Activated CD4-positive, alpha-beta T cell treated with anti-CD3 and anti-CD28 coated beads, Interleukin-2, amount 50 U/mL, for 24 hours (primary cell): ENCODE measurements at regions not wholly inside any gene's neighbourhood (a gene's known extent, or its start where the extent isn't known, plus 50 kb on each side); places are given as distances from the start of the nearest gene placed in this dataset.

Experiments used
- DNase-seq, 2 donors: peaks; one replicate each; pipeline ENCODE4 v3.0.0-alpha.2; 2020; ENCODE audit warnings: low read depth in 1 of 2, low spot score in 1 of 2

DNA sequence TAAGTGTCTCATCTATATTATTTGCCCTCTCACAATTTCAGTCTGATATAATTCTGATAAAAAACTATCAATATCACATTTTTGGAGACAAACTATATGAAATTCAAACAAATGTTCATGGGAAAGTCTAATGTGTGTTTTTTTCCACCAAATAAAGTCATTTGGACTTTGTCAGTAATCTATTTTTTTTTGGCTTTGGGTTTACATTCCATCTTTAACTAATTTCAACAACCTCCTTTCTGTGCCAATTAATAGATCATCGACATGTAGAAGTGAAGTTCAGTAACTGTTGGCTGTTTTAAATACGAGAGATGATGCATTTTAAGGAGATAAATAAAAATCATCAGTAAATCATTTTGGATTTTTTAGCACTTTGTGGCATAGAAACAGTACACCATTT lies 1623.0 kb upstream of the ACVR2A start:
- no peak for DNase-seq

DNA sequence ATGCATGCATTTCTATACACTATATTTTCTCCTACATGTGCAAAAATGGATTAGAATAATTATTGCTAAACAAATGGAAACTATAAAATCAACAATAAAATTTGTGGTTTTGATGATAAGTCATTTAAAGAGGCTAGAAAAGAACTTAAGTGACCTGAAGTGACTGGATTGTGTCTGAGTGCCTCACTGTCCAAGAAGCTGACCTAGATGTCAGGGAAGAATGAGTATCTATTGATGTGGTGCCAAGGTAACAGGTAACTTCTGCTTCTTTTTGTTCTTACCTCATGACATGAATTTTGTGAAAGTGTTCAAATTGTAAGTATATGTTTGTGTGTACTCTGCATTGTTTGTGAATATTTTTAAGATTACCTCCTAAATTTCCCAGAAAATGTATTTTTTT lies 1623.9 kb upstream of the ACVR2A start:
- no peak for DNase-seq

DNA sequence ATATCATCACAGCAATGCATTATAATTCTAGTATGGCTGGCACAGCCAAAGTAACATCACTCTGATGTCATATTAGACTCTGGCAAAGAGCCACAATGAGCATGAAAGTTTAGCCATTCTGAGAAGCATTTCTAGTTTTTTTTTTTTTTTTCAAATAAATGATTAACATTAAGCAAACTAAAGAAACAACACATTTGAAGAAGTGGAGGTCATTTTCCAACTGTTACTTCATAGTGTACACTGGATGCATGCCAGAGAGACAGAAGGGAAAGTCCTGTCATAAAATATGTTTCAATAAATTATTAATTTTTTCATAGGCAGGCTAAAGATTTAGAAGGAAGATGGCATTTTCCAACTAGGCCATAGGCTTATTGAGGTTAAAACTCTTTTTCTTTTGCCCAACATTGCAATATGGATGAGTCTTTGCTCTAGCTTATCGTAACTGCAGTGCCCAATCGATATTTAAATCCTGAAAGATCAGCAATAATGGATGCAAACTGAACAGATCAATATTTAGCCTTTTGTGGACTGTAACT lies 1630.4 kb upstream of the ACVR2A start:
- DNase-seq, result no peak

DNA sequence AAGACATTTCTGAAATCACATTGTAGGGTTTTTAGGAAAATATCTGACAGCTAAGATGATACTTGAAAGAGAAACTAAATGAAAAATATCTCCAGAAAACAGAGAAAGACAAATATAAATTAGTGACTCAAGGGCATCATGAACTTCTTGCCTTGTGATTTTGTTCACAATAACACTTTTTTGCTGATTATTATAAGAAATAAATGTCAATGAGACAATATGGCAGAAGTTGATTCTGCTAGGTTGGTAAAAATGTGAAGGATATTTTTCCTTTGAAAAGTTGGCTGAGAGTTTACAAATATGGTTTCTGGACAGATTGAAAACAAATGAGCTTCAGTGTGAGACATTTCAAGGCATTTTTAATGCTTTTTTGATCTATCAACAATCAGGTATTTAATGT lies 1631.2 kb upstream of the ACVR2A start:
- DNase-seq, result no peak

DNA sequence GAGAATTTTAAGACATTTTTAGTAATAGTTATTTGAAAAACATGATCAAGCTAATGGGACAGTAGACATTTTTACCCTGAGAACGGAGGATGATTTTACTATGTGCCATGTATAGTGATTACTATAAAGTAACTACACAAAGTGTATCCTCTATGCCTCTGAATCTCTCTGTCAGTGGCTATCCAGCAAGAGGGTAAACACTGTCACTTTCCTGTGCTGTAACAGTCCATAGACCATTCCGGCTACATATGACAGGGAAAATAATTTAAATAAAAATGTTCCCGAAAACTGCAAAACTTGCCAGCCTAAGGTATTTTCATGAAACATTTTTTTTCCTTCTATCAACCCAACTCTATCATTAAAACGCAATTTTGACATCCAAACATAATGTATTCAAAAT lies 1632.2 kb upstream of the ACVR2A start:
- no peak for DNase-seq

DNA sequence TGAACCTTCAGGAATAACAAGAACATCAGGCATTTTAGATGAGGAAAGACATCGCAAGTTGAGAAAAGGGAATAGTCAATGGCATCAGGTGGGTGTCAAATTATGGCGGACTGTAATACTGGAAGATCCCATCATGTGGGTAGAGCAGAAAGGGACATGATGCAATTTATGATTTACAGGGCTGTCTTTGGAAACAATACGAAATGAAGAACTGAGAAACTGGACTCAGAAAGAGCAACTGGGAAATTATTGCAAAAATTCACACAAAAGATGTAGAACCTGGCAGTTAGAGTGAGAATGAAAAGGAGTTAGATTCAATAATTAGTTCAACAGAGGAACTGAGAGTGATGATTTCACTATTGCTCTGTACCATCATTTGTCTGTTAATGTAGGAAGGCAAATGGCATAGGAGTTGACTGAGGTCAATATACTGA lies 1635.0 kb upstream of the ACVR2A start:
- DNase-seq, result no peak

DNA sequence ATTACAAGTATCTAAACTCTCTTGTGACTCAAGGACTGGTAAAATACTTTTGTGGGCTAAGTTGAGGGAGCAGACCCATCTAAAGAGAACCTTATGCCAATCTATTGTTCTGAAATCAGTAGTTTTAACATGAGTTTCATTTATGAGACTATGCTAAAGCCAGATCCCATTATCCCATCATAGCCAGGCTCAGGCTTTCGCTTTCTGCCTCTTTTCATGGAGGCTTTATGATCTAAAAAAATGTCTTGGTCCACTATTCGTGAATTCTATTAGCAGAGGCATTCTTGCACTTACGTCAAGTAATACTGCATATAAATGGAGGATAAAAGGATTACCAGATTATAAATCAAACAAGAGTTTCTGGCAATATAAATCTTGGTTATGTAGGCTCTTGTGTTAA lies 1636.9 kb upstream of the ACVR2A start:
- DNase-seq, result no peak

DNA sequence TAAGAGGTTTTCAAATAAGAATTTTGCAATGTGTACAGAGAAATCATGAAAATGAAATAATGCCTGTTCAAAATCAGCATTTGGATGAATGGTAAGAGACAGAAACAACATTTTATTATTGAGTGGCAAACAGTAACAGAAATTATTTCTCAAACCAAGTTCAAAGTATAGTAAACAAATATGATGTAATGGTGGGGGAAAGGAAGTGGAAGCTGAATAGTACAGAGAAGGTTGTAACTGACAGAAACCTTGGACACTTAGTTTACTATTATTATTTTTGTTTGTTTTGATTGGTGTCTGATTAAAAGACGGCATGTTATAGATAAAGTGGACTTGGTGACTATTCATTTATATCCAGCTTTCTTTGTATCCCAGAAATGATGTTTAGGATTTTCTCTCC lies 1637.4 kb upstream of the ACVR2A start:
- no peak for DNase-seq

DNA sequence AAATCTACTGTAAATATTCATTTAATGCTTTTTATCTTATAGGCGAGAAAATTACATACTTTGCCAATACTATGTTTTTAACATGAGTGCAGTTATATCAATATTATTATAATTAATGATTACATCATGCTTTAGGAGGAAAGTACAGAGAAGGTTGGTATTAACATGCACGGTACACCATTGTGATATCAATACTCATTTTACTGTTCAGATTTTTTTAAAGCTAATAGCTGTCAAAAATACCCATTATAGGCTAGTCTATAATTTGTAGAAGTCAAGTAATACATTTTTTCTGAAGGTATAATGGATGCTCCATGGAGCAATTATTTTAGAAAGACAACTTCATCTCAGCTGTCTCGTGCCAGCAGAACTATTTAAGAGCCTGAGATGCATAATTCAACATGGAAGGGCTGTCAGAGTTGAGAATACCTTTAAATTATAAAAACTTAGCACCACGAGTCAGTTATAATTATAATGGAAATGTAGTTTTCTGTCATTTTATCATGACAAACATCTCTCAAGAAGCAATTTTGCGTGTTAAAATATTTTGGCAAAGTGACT lies 1641.7 kb upstream of the ACVR2A start:
- DNase-seq, result no peak

DNA sequence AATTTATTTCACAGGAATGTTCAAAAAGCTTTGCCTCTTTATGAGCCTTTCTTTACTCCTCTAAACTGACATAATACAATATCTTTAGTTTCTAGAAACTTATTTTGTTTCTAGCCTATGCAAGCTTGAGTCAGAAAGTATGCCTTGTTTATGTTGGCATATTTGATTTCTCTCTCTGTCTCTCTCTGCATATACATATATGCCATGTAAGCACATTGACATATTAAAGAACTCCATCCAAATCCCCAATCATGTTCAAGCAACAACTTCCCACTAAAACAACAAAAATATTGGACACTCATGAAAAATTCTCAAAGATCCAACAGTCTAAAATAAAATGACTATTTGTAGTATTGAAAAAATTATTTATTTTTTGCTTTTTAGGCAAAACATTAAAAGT lies 1651.2 kb upstream of the ACVR2A start:
- no peak for DNase-seq

DNA sequence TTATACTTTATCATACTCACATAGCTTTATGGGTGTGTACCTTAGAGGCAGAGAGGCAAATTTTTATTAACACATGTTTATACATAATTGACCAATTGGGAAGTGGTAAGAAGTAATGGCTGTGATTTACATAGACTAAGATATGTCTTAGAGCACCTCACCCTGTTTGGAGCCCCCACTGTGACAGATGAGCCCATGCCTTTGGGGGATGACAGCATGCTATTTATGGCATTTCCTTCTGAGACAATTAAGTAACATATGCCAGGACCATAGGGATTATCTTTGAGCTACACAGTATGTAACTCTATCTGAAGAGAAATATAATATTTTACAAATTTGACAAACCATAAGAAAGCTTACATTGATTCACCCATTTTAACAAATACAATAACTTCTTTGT lies 1655.3 kb upstream of the ACVR2A start:
- DNase-seq, result no peak

DNA sequence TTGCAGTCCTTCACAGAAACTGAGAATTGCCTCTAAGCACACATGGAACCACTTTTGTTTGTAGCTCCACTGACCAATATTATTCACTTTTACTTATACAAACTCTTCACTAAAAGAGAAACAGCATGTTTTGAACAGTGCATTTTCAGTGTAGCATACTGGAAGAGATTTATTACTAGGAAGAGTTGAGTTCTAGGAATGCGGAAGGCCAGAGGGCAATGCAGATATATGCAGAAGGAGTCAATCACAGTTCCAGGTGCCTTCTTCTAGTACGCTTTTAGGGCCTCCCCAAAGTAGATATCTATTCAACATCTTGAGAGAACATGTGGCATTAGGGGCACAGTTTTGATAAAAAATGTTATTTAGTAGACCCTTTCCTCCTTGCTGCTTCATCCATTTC lies 1654.0 kb upstream of the ZEB2 start:
- no peak for DNase-seq

DNA sequence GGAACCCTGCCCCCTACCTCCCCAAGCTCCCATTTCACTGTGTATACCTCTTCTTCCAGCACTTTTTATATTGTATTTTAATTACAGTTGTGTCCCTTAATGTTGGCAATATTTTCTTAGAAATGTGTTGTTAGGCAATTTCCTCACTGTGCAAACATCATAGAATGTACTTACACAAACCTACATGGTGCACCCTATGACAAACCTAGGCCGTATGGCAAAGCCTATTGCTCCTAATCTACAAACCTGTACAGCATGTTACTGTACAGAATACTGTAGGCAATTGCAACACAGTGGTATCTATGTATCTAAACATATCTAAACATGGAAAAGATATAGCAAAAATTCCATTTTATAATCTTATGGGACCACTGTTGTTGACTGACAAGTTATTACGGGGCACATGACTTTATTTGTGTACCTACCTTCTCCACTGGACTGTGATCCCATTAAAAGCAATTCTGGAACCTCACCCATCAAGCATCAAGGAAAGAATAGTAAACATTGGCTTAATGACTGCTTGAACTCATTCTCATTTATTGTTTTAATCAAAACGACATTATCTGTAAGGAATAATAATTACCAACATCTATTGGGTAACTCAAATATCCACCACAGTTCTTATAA lies 1641.5 kb upstream of the ZEB2 start:
- DNase-seq, result no peak

DNA sequence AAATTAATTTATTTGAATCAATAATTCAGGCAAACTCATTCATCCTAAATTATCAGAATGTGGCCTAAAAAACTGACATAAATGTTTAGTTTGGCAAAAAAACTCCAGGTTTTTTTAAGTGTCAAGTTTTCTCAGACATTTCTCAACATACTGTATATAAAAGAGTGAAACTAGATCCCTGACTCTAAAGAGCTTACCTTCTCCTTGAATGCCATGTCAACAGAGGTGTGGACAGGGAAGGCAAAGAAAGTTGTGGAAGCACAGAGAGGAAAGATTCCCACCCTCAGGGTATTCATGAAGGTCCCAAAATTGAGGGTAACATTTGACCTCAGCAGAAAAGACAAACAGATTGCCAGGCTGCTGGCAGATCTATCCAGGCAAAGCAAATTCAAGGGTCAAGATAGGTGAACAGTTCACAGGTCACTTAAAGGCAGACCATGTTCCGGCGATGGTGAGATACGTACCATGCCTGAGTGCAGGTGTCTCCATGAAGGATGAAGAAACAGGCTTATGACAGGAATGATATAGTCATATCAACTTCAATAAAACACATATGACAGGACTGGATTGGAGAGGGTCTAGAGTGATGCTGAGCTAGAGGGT lies 1638.3 kb upstream of the ZEB2 start:
- no peak for DNase-seq

DNA sequence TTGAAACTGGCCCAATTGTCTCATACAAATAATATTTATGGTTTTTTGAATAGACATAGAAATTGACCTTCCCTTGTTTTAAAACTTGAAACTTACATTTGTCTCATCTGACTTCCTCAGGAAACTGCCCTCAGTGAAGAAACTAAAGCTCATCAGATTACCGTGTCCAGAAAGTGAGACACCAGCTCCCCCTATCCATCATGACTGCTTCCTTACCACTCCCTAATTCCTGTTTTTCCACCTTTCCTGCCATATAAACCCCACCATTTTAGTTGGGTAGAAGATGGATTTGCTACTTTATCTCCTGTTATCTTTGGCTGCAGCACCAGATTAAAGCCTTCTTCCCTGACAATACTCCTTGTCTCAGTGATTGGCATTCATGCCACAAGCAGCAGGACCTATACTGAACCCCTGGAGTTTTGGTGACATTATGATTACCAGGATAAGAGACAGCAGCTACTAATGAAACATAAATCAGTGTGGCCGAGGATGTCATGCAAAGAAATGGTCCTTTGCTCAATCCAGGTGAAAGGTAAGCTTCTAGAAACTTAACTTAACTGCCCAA lies 1627.6 kb upstream of the ZEB2 start:
- DNase-seq, result no peak

DNA sequence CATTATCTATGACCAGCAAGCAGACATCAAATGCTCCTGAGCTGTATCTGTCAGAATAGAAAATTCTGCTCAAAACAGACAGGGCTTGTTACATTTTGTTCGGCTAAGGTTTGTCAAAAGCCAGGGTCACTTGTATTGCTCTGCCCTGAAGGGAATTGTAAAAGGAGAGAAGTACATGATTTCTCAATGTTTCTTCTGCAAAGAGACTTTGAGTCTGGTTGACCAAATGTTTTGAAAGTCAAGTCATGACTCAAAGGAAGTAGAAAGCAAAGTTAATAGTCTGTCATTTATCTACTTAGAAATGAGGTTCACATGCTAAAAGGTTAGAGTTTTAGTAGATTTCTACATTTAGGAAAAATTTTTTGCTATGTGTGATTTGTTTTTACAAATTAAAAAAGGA lies 1624.1 kb upstream of the ZEB2 start:
- no peak for DNase-seq

DNA sequence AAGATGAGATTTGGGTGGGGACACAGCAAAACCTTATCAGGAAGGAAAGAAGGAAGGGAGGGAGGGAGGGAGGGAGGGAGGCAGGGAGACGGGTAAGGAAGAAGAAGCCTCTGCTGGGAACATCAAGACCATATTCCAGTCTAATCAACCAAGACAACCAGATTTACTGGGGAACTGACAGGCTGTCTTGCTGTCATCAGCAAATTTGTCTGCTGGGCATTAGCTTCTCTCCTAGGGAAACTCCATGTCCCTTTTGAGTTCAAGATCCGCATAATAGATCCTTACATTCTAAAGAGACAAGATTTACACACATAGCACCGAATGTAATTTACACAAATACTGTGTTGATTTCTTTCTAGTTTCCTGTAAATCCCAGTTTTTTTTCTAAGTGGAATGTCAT lies 1618.9 kb upstream of the ZEB2 start:
- DNase-seq, result no peak

DNA sequence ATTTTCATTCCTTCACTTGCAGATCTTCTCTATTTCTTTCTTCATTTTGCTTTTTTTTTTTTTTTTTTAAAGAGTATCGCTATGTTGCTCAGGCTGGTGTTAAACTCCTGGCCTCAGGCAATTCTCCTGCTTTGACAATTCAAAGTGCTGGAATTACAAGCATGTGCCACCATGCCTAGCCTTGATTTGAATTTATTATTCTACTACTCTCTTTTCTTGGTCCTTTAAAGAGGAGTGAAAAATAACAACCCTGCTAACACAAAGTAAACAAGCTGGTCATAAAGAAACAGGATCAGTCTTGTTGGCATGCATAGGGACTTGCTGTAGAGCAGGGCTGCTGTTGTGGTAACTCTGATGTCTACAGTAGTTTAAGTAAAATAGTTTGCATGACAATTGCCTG lies 1615.3 kb upstream of the ZEB2 start:
- no peak for DNase-seq

DNA sequence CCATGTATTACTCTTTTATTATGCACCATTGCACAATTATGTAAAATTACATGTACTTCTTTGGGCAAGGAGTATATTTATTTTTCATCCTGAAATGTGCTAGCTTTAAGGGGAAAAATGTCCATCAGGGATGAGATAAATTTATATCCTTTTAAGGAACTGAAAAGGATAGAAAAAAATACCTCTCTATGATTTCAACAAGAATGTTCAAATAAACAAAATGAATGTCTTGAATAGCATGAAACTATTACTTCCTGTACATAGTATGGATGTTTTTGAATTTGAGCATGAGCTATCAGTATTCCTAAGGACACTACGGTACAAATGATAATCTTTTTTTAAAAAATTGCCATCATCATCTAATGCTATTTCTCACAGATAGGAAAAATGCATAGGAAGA lies 1611.9 kb upstream of the ZEB2 start:
- no peak for DNase-seq

DNA sequence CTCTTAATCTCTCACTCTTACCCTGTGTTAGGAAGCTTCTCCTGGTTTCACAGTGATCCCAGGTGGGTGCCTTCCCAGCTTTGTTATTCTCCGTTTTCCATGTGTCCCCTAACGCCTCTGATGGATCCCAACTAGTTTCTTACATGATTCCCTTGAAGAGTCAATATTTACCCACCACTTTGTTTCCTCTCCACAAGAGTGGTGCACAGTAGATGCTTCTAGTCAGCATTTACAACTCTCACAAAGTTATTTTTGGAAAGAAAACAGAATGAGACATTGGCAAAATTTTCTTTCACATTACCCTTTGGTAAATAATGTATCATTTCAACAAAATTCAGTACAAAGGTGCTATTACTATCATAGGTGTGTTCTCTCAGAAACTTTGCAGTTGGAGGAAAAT lies 1611.1 kb upstream of the ZEB2 start:
- DNase-seq, result no peak

DNA sequence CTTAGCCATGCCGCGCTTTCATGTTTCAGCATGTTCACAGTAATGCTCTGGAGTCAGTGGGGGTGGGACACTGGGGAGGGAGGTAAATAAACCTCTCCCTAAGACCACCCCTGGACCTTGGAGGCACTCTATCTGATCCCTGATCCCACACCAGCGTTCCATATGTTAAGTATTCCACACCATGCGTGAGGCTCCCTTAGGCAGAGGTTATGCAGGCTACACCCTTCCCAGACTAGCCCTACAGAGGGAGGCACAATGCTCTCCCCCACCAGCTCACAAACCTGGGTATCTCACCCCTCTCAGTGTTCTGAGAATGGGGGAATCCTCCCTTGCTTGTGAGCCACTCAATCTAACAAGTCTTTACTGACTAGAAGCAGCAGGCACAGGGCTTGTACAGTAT lies 1610.4 kb upstream of the ZEB2 start:
- no peak for DNase-seq

DNA sequence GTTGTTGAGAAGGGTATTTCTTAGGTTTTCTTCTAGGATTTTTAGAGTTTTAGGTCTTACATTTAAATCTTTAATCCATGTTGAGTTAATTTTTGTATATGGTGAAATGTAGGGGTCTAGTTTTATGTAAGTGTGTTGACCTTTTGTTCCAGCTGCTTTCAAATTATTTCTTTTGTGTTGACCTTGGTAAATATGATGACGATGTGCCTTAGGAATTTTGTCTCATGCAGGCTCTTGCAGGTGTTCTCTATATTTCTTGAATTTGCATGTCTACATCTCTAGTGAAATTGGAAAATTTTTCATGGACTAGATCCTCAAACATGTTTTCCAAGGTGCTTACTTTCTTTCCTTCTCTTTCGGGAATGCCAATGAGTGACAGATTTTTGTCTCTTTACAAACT lies 1609.3 kb upstream of the ZEB2 start:
- no peak for DNase-seq

DNA sequence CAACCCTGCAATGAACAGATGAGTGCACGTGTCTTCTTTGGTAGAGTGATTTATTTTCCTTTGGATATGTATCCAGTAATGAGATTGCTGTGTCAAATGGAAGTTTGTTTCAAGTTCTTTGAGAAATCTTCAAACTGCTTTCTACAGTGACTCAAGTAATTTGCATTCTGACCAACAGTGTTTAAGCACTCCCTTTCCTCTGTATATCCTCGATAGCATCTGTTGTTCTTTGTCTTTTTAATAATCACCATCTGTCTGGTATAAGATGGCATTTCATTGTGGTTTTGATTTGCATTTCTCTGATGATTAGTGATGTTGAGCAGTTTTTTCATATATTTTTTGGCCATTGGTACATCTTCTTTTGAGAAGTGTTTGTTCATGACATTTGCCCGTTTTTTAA lies 1608.3 kb upstream of the ZEB2 start:
- DNase-seq, result no peak
